HG03378 (cell line): ENCODE measurements at regions not wholly inside any gene's neighbourhood (a gene's known extent, or its start where the extent isn't known, plus 50 kb on each side); places are given as distances from the start of the nearest gene placed in this dataset.
"Not testable (repeated sequence)": the region's sequence is repeated elsewhere in the genome, so short reads cannot be mapped to it uniquely, and the experiment has no call there.

Experiments
- ATAC-seq: cut with Tn5 transposase; IDR thresholded peaks from one replicate; pipeline ENCODE4 v1.9.1; 2021; ENCODE audit warnings: mild to moderate bottlenecking, moderate library complexity; ENCODE audit not compliant: unreplicated experiment

DNA sequence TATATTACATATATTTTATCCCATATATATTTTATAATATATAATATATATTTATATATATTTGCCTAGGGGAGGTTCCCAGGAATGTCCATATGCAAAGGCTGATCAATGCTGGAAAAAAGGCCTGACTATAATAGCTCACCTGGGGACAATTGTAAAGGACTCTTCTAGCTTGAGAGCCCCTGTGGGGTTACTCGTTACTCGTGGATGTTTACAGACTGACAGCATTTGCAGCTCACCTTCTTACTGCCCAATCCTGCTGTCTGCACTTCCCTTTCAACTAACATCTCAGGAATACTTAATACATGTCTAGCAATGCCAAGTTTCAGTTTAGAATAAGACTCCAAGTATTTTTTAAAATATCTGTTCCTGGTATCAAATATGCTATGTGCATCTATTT lies 1365.4 kb upstream of the RAG2 start:
- ATAC-seq: no peak

DNA sequence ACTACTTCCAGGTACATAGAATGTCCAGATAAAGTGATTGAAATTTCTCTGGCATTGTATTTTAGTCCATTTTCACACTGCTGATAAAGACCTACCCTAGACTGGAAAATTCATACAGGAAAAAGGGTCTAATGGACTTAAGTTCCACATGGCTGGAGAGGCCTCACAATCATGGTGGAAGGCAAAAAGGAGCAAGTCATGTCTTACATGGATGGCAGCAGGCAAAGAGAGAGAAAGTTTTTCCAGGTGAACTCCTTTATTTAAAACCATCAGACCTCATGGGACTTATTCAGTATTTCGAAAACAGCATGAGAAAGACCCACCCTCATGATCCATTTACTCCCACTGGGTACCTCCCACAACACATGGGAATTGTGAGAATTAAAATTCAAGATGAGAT lies 1359.7 kb upstream of the RAG2 start:
- no peak for ATAC-seq

DNA sequence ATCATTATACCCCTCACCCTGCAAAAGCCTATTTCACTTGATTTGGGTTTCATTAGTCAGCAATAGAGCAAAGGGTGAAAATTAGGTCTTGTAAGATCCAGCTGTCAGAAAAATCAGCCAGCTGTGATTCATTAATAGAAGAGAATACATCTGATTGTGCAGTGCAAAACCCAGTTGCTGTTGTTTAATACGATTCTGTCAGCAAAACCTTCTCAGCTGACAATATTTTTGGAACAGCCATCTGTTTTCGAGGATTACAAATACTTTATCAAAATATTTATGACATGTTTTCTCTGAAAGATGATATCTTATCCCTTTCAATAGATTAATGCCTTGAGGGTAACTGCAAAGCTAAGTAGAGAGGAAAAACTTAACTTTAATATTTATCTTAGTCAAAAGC lies 1354.0 kb upstream of the RAG2 start:
- no peak for ATAC-seq

DNA sequence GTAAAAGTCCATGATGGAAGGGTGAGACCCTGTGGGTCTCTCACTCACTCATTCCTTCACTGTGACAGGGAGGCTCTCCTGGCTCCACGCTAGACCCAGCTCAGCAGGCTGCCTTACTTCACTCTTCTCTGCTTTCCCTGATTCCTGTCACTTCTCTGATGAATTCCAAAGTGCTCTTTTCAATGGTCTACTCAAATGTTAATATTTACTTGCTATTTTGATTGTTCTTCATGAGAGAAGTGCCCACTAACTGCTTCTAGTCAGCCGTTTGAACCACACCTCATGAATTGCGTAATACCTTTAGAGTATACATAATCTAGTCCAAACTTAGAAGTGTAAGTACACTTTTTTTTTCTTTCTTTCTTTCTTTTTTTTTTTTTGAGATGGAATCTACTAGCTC lies 1350.2 kb upstream of the RAG2 start:
- ATAC-seq: no peak

DNA sequence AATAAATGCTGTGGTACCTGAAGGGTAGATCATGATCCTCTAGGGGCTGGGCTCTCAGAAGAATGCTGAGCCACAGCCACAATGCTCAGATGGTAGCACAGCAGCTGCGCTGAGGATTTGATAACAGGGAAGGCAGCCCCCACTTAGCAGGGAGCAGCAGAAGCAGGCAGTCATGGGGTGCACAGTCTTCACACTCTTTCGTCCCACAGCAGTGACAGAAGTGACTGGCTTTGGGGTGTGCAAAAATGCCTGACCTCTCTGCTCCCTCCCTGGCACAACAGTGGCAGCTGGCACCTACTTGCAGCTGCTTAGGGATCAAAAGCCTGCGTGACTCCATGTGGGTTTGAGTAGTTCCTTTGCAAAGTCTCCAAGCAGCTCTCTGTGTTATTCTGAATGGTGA lies 1349.8 kb upstream of the RAG2 start:
- no peak for ATAC-seq

DNA sequence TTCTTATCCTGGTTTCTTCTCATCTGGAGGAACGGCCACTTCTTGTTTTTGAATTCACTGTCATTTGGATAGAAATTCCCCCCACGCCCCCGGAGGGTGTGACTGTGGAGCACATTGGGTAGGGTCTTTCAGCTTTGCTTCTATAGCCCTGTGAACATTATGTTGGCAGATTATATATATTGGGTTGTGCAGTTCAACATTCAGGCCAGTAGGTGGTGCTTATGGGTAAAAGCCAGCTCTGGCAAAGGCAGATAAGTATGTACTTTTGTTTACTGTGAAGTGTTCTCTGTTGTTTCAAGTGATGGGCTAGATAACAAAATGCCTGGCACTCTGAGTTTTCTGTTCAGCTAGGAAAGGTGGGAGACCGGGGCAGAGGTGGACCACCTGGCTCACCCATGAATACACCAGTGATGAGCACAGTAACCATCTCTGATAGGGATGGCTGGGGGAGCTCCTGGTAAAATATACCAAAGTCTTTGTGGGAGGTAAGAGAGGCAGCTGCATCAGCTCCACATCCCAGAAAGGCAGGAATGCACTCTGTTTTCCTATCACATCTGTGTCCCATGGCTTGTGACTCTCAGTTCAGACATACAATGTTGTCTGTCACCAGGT lies 1348.2 kb upstream of the RAG2 start:
- ATAC-seq: peak; percentile 85

DNA sequence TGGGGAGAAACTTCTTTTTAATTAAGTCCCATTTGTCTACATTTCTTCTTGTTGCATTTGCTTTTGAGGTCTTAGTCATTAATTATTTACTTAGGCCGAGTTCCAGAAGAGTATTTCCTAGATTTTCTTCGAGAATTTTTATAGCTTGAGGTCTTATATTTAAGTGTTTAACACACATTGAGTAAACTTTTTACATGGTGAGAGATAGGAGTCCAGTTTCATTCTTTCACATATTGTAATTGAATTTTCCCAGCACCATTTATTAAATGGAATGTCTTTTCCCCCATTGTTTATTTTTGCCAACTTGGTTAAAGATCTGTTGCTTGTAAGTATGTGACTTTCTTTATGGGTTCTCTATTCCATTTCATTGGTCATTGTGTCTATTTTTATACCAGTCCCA lies 1344.0 kb upstream of the RAG2 start:
- no peak for ATAC-seq

DNA sequence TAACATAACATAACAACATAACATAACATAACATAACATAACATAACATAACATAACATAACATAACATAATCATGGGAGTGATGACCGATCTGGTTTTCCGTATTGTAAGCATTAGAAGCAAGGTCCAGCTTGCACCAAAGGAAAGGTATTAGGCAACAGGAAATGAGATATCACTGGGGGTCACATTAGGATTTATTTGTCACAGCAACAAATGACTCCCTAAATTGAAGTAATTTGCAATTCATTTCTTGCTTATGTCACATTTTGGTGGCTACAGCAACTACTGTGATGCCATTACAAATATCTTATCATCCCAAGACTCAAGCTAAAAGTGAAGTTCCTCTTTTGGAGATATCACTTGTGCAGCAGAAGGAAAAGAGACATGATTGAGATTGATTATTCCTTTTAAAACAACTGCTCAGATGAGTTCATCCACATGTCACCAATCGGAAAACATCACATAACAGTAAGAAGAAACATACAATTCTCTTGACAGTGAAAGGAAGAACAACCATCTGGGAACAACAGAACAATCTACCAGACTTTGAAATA lies 1331.1 kb upstream of the RAG2 start:
- no peak for ATAC-seq

DNA sequence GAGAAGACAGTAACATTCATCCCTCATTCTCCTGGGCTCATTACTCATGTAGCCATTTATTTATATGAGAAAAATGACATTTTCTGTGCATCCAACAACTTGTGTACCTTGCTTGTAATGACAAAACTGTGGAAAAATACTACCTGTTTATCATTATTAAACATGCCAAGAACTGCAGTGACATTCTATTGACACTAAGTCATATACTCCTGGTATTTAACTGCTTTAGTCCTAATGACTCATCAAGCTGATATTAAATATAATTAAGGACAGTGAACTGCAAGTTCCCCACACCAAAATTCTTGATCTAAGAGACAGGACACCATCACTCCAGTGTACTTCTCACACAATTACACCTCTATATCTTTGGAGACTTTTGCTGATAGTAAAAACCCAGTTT lies 1328.7 kb upstream of the RAG2 start:
- ATAC-seq: no peak

DNA sequence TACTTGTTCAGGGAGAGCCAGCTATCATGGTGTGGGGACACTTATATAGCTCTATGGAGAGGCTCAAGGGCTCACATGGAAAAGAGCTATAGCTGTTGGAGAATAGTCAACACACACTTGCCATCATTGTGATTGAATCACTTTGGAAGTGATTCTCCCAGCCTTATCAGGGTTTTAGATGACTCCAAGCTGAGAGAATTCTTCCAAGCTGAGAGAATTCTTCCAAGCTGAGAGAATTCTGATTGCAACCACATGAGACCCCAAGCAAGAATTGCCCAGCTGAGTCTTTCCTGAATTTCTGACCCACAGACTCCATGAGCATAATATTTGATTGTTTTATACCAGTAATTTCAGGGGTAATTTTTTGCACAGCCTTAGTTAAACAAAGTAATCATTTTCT lies 1318.3 kb upstream of the RAG2 start:
- ATAC-seq: no peak

DNA sequence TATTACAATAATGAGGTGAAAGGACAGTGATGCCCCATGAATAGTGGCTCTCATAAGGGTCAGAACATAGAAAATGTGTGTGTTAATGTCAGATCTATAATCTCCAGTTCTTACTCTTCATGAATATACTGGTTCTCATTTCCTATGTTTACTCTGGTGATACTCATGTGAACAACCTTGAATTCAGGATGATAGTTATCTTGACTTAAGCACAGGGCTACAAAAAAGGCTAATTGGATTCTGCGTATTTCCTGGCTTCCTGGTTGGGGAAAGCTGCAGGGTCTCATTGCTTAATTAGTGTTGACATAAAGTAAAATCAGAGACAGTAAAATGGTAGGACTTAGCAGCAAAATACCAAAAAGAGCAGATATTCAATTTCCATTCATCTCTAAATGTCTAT lies 1316.8 kb upstream of the RAG2 start:
- ATAC-seq: no peak

DNA sequence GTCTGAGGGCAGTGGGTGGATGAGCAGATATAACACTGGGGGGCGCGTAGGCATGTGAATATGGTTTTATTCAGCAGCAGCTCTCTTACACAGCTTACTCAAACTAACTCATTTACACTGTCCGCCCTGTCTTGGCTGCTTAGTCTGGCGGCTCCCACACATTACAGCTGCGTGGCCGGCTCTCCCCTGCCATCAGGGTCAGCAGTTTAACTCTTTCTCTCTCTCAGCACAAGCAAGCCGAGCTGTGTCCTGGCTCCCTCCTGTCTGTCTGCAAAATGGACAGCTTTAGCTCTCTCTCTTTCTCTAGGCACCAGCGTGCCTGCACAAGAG lies 1310.1 kb upstream of the RAG2 start:
- no peak for ATAC-seq

DNA sequence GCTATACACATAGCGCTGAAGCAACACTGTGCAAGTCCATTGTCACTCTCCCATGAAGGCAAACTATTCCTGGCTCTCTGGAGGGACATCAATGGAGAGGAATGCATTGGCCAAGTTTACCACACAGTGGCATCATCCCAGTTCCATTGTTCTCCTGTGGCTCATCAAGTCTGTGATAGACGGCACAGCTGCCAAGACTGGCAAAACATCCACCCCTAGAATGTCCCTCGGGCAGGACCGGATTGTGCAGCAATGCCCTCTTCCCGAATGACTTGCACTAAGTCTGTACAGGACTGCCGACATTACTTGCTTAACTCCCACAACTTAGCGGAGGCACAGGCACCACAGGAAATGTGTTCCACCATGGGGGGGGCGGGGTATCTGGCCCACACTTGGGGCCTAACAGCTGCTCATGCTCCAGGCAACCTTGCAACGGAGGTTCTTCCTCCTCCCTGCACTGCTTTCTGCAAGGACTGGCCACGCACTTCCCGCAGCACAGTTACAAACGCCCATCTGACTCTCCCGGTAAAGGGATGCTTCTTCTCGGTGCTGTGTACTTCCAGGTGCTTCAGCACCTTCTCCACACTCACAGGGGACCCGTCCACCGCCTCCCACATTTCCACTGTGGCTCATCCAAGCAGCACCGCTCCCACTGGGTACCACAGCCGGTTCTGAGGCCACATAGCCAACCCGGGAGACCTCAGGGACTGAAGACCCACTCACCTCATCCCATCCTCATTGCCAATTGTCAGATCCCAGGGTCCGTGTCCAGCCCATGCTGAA lies 1309.6 kb upstream of the RAG2 start:
- no peak for ATAC-seq

DNA sequence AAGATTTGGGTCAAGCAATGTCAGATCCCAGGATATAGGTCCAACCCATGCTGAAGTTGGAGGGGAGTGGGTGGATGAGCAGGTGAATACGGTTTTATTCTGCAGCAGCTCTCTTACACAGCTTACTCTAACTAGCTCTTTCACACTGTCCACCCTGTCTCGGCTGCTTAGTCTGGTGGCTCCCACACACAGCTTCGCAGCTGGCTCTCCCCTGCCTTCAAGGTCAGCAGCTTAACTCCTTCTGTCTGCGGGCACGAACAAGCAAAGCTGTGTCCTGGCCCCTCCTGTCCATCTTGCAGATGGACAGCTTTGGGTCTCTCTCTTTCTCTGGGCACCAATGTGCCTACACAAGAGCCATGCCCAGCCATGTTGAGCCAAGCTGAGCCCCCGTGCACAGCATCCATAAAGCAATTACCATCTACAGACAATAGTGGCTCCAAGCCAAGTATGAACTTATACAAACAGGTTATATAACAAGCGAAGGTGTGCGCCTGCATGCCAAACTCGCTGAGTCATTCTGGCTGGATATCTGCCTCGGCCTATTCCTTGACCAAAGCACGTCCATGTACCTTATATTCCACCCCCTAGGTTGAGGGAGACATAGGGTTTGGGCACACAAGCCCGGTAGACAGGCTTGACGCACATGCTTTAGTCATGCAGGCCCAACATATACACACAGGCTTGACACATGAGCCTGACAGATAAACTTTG lies 1307.8 kb upstream of the RAG2 start:
- no peak for ATAC-seq

DNA sequence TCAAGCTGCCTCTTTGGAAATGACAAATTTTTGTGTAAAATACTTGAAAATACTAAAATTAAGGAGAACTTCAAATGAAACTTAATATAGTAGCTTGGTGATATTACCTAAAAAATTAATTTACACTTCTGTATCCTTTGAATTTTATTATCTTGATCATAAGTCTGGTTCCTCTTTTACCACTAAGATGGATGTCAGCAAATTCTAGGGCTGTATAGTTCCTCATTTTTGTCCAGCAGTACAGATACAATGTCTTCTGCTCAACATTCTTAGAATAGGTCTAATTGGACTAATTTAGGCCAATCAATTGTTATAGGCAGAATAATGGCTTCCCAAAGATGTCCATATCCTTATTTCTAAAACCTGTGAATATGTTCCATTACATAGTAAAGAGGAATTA lies 1298.0 kb upstream of the RAG2 start:
- ATAC-seq: no peak

DNA sequence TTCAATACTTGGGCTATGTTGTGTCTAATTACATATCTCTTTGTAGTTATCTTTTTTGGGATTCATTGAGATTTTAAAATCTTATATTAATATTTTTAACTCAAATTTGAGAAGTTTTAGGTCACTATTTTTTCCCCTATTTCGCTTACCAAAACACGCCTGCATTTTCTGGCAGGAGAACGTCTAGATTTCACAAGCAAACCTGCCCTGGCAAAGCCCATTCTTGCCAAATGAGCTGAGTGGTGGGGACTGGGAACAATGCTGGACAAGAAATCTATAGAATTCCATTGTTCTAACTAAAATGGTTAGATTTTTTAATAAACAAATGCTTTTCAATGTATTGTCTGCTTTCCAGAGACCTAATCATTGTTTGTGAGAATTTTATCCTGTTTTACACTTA lies 1283.7 kb upstream of the RAG2 start:
- ATAC-seq: no peak

DNA sequence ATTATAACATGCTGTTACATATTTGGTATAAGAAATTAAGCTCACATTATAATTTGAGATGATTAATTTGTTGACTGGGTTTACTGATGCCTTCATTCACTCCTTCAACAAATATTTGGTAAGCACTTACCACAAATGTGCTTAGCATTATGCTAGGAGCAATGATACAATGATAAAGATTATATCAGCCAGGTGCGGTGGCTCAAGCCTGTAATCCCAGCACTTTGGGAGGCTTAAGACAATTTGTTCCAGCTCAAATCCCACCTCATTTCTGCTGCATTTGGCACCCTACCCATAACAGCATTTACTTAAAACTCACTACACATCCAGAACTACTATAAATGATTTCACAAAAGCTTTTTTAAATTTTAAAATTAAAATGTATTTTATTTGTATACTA lies 1263.6 kb upstream of the RAG2 start:
- ATAC-seq: no peak

DNA sequence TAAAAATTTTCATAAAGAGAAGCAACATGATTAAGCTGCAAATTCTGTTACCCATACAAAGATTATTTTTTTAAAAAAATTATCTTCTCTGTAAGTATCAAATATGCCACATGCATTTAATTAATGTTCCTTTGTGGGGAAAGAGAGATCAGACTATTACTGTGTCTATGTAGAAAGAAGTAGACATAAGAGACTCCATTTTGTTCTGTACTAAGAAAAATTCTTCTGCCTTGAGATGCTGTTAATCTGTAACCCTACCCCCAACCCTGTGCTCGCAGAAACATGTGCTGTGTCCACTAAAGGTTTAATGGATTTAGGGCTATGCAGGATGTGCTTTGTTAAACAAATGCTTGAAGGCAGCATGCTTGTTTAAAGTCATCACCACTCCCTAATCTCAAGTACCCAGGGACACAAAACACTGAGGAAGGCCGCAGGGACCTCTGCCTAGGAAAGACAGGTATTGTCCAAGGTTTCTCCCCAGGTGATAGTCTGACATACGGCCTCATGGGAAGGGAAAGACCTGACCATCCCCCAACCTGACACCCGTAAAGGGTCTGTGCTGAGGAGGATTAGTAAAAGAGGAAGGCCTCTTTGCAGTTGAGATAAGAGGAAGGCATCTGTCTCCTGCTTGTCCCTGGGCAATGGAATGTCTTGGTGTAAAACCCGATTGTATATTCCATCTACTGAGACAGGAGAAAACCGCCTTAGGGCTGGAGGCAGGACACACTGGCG lies 1260.9 kb upstream of the RAG2 start:
- not testable (repeated sequence) for ATAC-seq

DNA sequence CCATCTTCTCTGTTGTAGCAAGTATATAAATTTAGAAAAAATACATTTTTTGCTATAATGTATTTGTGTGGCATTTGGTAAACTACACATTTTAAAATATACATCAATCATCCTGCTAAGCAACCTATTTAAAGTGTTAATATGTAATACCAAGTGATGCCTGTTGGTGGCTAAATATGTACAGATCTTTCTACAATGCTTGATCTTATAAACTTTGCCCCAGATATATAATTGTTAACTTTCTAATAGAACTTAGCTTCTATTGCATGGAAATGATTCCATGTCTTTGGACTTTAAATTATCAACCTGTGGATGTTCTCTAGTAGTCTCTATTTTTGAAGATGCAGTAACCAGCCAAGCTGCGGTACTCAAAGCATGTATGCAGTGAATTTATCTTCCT lies 1260.4 kb upstream of the RAG2 start:
- ATAC-seq: no peak

DNA sequence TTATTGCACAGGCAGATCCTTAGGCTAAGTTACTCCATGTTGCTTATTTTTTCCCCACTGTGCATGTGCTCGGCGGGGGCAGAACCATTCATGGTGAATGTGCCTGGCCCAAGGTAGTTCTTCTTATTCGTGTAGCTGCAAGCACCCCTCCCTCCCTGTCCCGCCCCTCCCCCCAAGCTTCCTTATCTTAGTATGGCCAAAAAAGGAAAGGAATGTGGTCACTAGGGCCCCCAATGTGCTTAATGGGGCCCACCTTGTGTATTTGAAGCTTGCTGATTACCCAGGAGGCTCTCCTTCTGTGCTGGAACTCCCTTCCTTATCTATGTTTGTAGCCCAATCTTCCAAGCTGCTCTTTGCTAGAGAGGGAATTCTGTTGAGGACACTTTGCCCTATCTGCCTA lies 1259.7 kb upstream of the RAG2 start:
- no peak for ATAC-seq

DNA sequence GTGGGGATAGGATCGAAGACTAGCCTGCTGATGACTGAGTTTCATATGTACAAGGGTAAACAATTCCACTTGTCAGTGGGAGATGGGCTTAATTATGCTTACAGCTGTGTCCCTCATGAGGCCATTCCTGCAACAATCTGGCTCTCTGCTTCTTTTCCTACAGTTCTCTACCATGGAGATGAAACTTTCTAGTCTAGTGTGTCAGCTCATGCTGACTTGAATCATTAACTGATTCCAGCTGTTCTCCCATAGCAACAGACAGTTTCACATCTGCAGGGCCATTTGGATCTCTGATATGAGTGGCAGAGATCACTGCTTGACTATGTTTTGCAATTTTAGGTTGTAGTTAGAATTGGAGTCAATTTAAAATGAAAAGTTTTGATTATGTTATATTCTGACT lies 1251.7 kb upstream of the RAG2 start:
- no peak for ATAC-seq
